ENCODE measurements at regions not wholly inside any gene's neighbourhood (a gene's known extent, or its start where the extent isn't known, plus 50 kb on each side); places are given as distances from the start of the nearest gene placed in this dataset.

GRCh38 chr6:76422511-76423213, 350.2 kb upstream of the IMPG1 start:
- TF ChIP-seq EZH2 (IDR thresholded peaks at IDR 0.05; ENCODE audit: borderline replicate concordance) (no peak), CTCF (IDR thresholded peaks at IDR 0.05; ENCODE audit: poor library complexity) (no peak), EZH2phosphoT487 (IDR thresholded peaks at IDR 0.05; ENCODE audit: low read depth, severe bottlenecking, unreplicated experiment) (no peak)

Data from hepatocyte (in vitro differentiated cells).